CD4-positive, alpha-beta T cell (primary cell): ENCODE measurements at regions not wholly inside any gene's neighbourhood (a gene's known extent, or its start where the extent isn't known, plus 50 kb on each side); places are given as distances from the start of the nearest gene placed in this dataset.

ENCODE experiments used
- ATAC-seq: fragments of 200-7000 bp; cut with Tn5 transposase; one replicate; pipeline ENCODE4 v1.10.0; 2022; ENCODE audit warnings: mild to moderate bottlenecking; ENCODE audit not compliant: poor library complexity
- CTCF ChIA-PET: fragments of 350-600 bp; sonication (Branson Sonifier 250); formaldehyde crosslinking; loops from one replicate; lab custom pipeline; 2021; ENCODE audit warnings: antibody characterized with exemption, inconsistent platforms; lab: Charles Lee
- POLR2A ChIA-PET: fragments of 350-600 bp; sonication (Branson Sonifier 250); formaldehyde crosslinking; loops from one replicate; lab custom pipeline; 2021; ENCODE audit warnings: antibody characterized with exemption, inconsistent platforms; lab: Charles Lee
- DNase-seq, 14 experiments: peaks; one replicate each; pipeline ENCODE4 v3.0.0-alpha.2; 2013 to 2020; ENCODE audit warnings: mixed read lengths in 2 of 14
- H3K27ac ChIP-seq, 2 donors: one replicate each; pipeline versions ENCODE4 v1.5.1 to v1.7.0; 2013; ENCODE audit warnings: low read length in 2 of 2, low read depth in 1 of 2, mild to moderate bottlenecking in 1 of 2
- H3K27me3 ChIP-seq, 2 experiments: 1 replicate in 1 of 2; 2 replicates in 1 of 2; pipeline versions ENCODE4 v1.6.1 to v1.7.0; 2013; ENCODE audit warnings: low read length in 2 of 2, control low read depth in 1 of 2, mild to moderate bottlenecking in 1 of 2, moderate library complexity in 1 of 2; ENCODE audit not compliant: insufficient read depth in 2 of 2, control insufficient read depth in 1 of 2
- H3K36me3 ChIP-seq: one replicate; pipeline ENCODE4 v1.6.1; 2013; ENCODE audit warnings: low read length, control low read depth; ENCODE audit not compliant: insufficient read depth
- H3K4me1 ChIP-seq: one replicate; pipeline ENCODE4 v1.6.1; 2013; ENCODE audit warnings: low read length, control low read depth; ENCODE audit not compliant: insufficient read depth
- H3K4me3 ChIP-seq: one replicate; pipeline ENCODE4 v1.5.1; 2013; ENCODE audit warnings: mild to moderate bottlenecking, low read length, moderate library complexity
- H3K9me3 ChIP-seq, 2 experiments: 1 replicate in 1 of 2; 2 replicates in 1 of 2; pipeline versions ENCODE4 v1.6.1 to v1.7.0; 2013; ENCODE audit warnings: low read length in 2 of 2, mild to moderate bottlenecking in 2 of 2, control low read depth in 1 of 2, moderate library complexity in 1 of 2; ENCODE audit not compliant: control insufficient read depth in 1 of 2, insufficient read depth in 1 of 2
- H3K27ac Mint-ChIP-seq: one replicate; pipeline ENCODE4 v1.8.0; 2020; ENCODE audit warnings: mixed read lengths
- H3K27me3 Mint-ChIP-seq: one replicate; pipeline ENCODE4 v1.8.0; 2021; ENCODE audit warnings: mixed read lengths
- H3K36me3 Mint-ChIP-seq: one replicate; pipeline ENCODE4 v1.8.0; 2021; ENCODE audit warnings: low read depth, mixed read lengths
- H3K4me1 Mint-ChIP-seq: one replicate; pipeline ENCODE4 v1.8.0; 2021; ENCODE audit warnings: low read depth, mixed read lengths
- H3K4me3 Mint-ChIP-seq: one replicate; pipeline ENCODE4 v1.8.0; 2020; ENCODE audit warnings: mild to moderate bottlenecking, mixed read lengths
- H3K9me3 Mint-ChIP-seq: one replicate; pipeline ENCODE4 v1.8.0; 2020; ENCODE audit warnings: mixed read lengths
- intact Hi-C, 2 experiments: fragments of 100-400 bp; cut with DNase I in 1 of 2; cut with micrococcal nuclease in 1 of 2; formaldehyde crosslinking; loops; one replicate each; pipeline versions ENCODE4 v1.15.1 to v1.9.0; 2023 to 2025; cut with DNase I, micrococcal nuclease
- TF ChIP-seq, protein P1 (sequence below): fragments of 200-600 bp; IDR thresholded peaks from one replicate; pipeline ENCODE4 v1.8.0; 2022; ENCODE audit warnings: antibody characterized with exemption, mild to moderate bottlenecking

DNA sequence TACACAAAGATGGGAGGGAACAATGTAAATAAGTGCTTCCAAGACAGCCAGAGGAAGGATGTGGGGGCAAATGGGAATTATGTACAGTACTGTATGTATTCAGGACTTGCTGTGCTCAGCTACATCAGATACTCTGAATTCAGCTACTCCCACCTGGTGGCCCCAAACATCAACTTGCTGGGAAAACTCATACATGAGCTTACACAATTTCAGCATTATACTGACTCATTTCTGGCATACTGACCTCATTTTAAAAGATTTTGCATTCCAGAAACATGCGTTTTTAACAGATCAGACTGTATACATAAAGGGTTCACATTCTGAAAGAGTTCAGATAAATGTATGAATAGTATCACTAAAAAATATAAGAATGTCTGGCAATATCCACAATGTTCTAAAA is 59.7 kb downstream of the GPX5 start:
- Mint-ChIP-seq H3K9me3 (peaks cover 1% of the 10 kb centered on the region), H3K27ac (no peak overlapping the region), H3K4me3 (no peak overlapping the region), H3K27me3 (peaks cover 73% of the 10 kb centered on the region), H3K36me3 (peaks cover 3% of the 10 kb centered on the region), H3K4me1 (peaks cover 30% of the 10 kb centered on the region)
- intact Hi-C loops, result loop anchor here (5.0 to 10.0 kb wide), 2 partner anchors 91 to 188 kb away; partner anchors contain the start of gene ZSCAN12 (in 2 of the 2)
- ChIA-PET CTCF (no interaction called here), POLR2A (interaction anchor here (1.2 kb wide), 1 partner anchor 63 kb away, joined by 4 read pairs; no protein-coding TSS in a partner anchor)
- TF ChIP-seq, protein P1, sequence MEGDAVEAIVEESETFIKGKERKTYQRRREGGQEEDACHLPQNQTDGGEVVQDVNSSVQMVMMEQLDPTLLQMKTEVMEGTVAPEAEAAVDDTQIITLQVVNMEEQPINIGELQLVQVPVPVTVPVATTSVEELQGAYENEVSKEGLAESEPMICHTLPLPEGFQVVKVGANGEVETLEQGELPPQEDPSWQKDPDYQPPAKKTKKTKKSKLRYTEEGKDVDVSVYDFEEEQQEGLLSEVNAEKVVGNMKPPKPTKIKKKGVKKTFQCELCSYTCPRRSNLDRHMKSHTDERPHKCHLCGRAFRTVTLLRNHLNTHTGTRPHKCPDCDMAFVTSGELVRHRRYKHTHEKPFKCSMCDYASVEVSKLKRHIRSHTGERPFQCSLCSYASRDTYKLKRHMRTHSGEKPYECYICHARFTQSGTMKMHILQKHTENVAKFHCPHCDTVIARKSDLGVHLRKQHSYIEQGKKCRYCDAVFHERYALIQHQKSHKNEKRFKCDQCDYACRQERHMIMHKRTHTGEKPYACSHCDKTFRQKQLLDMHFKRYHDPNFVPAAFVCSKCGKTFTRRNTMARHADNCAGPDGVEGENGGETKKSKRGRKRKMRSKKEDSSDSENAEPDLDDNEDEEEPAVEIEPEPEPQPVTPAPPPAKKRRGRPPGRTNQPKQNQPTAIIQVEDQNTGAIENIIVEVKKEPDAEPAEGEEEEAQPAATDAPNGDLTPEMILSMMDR, result no peak
- no peak overlapping the region for H3K27ac ChIP-seq
- peaks cover 22% of the 10 kb centered on the region for H3K4me1 ChIP-seq
- H3K27me3 ChIP-seq, result peaks cover 46 to 68% of the 10 kb centered on the region in 2 experiments
- ATAC-seq (no peak), DNase-seq (no peak)
- no peaks in the 10 kb centered on the region for H3K36me3 ChIP-seq
- no peak overlapping the region for H3K4me3 ChIP-seq
- peaks cover 10 to 17% of the 10 kb centered on the region in 2 experiments for H3K9me3 ChIP-seq

DNA sequence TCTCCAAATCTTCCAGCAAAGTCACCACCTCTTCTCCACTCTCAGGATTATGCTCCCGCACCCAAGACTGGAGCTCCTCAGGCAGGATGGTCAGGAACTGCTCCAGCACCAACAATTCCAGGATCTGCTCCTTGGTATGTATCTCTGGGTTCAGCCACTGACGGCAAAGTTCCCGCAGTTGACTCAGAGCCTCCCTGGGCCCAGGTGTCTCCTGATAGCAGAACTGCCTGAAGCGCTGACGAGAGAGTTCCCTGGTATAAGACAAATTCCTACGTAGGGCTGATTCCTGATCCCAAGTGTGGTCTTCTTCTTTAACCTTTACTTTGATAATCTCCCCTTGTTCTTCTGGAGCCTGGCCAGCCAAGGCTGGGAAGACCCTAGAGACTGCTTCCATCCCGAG is 60.6 kb downstream of the GPX5 start:
- peaks cover 56 to 78% of the 10 kb centered on the region in 2 experiments for H3K27me3 ChIP-seq

DNA sequence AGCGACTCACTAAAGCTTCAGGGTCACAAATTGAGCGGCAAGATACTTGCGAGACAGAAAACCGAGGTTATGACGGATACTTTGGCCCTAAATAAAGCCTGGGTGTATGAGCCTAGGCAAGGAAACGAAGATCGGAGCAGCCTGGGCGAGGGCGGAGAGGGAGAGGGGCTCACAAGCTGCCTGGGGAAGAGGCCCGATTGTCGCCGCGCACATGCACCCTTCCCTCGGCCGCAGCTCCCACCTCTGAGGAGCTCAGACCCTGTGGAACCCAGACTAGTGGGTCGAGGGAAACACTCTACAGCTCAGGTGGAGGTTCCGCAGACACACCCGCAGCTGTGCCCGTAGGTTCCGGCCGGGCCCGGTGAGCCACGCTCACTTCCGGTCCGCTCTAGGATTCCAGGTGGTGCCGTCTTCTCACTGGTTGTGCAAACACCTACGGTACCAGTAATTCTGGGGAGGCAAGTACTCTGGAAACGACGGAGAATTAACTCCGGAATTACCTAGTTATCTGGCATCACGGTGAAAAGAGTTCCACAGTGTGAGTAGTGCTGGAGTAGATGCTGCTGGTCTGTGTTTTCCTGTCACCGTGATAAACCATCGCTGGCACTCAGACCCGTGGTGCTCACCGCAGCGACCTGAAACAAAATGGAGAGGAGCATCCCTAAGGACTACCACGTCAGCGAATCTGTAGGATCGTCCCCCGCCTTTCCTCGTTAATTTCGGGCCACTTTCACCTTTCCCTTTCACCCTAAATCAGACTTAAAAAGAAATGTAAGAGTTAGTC is 61.5 kb downstream of the GPX5 start:
- DNase-seq, result peak; percentile 28 to 73 (median 57)
- Mint-ChIP-seq H3K36me3 (peaks cover 3% of the 10 kb centered on the region), H3K4me3 (peak overlapping the region; percentile 90), H3K9me3 (peaks cover 2% of the 10 kb centered on the region), H3K27ac (peak overlapping the region; percentile 55), H3K4me1 (peaks cover 31% of the 10 kb centered on the region), H3K27me3 (peaks cover 83% of the 10 kb centered on the region)
- CTCF ChIA-PET, result interaction anchor here (1.5 kb wide), 1 partner anchor 10 kb away, joined by 4 read pairs; no protein-coding TSS in a partner anchor
- H3K27me3 ChIP-seq, result peaks cover 60 to 80% of the 10 kb centered on the region in 2 experiments
- POLR2A ChIA-PET, result interaction anchor here (0.6 to 1.2 kb wide), 6 partner anchors 81 to 335 kb away, joined by 3 to 4 read pairs (median 3); partner anchors contain the start of genes ZKSCAN3, ZKSCAN4 and ZSCAN26
- no peaks in the 10 kb centered on the region for H3K36me3 ChIP-seq
- no peak overlapping the region for H3K27ac ChIP-seq
- peaks cover 22% of the 10 kb centered on the region for H3K4me1 ChIP-seq
- intact Hi-C loops, result loop anchor here (5.0 to 10.0 kb wide), 2 partner anchors 92 to 190 kb away; partner anchors contain the start of gene ZSCAN12 (in 2 of the 2)
- peak overlapping the region; percentile 66 for H3K4me3 ChIP-seq
- TF ChIP-seq, protein P1, result no peak
- ATAC-seq, result peak; percentile 82
- H3K9me3 ChIP-seq, result peaks cover 11 to 17% of the 10 kb centered on the region in 2 experiments

More for the DNA sequence above, 60.6 kb downstream of the GPX5 start:
- intact Hi-C loops, result loop anchor here (5.0 to 10.0 kb wide), 2 partner anchors 92 to 189 kb away; partner anchors contain the start of gene ZSCAN12 (in 2 of the 2)
- H3K36me3 Mint-ChIP-seq, result peaks cover 3% of the 10 kb centered on the region
- H3K4me1 Mint-ChIP-seq, result peaks cover 31% of the 10 kb centered on the region
- ATAC-seq (no peak), DNase-seq (no peak)
- no peak overlapping the region for H3K27ac Mint-ChIP-seq
- H3K9me3 Mint-ChIP-seq, result peaks cover 2% of the 10 kb centered on the region
- CTCF ChIA-PET, result interaction anchor here (1.5 kb wide), 1 partner anchor 9 kb away, joined by 4 read pairs; no protein-coding TSS in a partner anchor
- no peaks in the 10 kb centered on the region for H3K36me3 ChIP-seq
- H3K4me1 ChIP-seq, result peaks cover 22% of the 10 kb centered on the region
- H3K9me3 ChIP-seq, result peaks cover 11 to 17% of the 10 kb centered on the region in 2 experiments
- TF ChIP-seq, protein P1, result no peak
- peak overlapping the region; percentile 90 for H3K4me3 Mint-ChIP-seq
- no peak overlapping the region for H3K27ac ChIP-seq
- peaks cover 83% of the 10 kb centered on the region for H3K27me3 Mint-ChIP-seq
- H3K4me3 ChIP-seq, result no peak overlapping the region
- POLR2A ChIA-PET, result interaction anchor here (0.6 to 1.2 kb wide), 6 partner anchors 62 to 334 kb away, joined by 3 to 4 read pairs (median 3); partner anchors contain the start of genes ZKSCAN3, ZKSCAN4 and ZSCAN26
